Upper lobe of right lung (tissue), 1 donor: ENCODE measurements at regions not wholly inside any gene's neighbourhood (a gene's known extent, or its start where the extent isn't known, plus 50 kb on each side); places are given as distances from the start of the nearest gene placed in this dataset.

ENCODE experiments used
- ATAC-seq: fragments of 200-7000 bp; cut with Tn5 transposase; one replicate; pipeline ENCODE4 v1.9.1; 2020; ENCODE audit warnings: mild to moderate bottlenecking, moderate library complexity
- DNase-seq: peaks from one replicate; pipeline ENCODE4 v3.0.0-alpha.2; 2020
- H3K27ac ChIP-seq: fragments of 200-600 bp; one replicate; pipeline ENCODE4 v1.8.0; 2022
- H3K27me3 ChIP-seq: fragments of 200-600 bp; one replicate; pipeline ENCODE4 v1.8.0; 2022; ENCODE audit warnings: mild to moderate bottlenecking
- H3K36me3 ChIP-seq: fragments of 200-600 bp; one replicate; pipeline ENCODE4 v1.8.0; 2022
- H3K4me1 ChIP-seq: fragments of 200-600 bp; one replicate; pipeline ENCODE4 v1.8.0; 2022
- H3K4me3 ChIP-seq: fragments of 200-600 bp; one replicate; pipeline ENCODE4 v1.8.0; 2022; ENCODE audit warnings: mild to moderate bottlenecking
- H3K9me3 ChIP-seq: fragments of 200-600 bp; one replicate; pipeline ENCODE4 v1.8.0; 2022
- CTCF ChIP-seq: fragments of 200-600 bp; IDR thresholded peaks from one replicate; pipeline ENCODE4 v1.8.0; 2022; ENCODE audit warnings: antibody characterized with exemption
- intact Hi-C: fragments of 100-400 bp; cut with DNase I; formaldehyde crosslinking; loops from one replicate; pipeline ENCODE4 v1.11.0; 2022
- donor health status: DM: no; HTN: yes; CAD: no; lungs with severe emphysema.

- intact Hi-C loops: no loop called here
- Histone ChIP-seq H3K27me3 (no peaks in the 10 kb centered on the region), H3K4me1 (no peaks in the 10 kb centered on the region), H3K36me3 (no peaks in the 10 kb centered on the region), H3K4me3 (no peak overlapping the region), H3K9me3 (no peaks in the 10 kb centered on the region), H3K27ac (no peak overlapping the region)
- DNase-seq (no peak), ATAC-seq (no peak)
- TF ChIP-seq CTCF: no peak
These were observed 100.2 kb downstream of the RMI2 start for GRCh38 chr16:11445486-11445885.

- Histone ChIP-seq H3K4me1 (no peaks in the 10 kb centered on the region), H3K36me3 (no peaks in the 10 kb centered on the region), H3K27me3 (no peaks in the 10 kb centered on the region), H3K9me3 (no peaks in the 10 kb centered on the region), H3K27ac (no peak overlapping the region), H3K4me3 (no peak overlapping the region)
- intact Hi-C loops: no loop called here
- DNase-seq: no peak
- no peak for TF ChIP-seq CTCF
- ATAC-seq: no peak
These were observed 101.4 kb downstream of the RMI2 start for GRCh38 chr16:11446566-11447119.

GRCh38 chr16:11447272-11447671 lies 102.0 kb downstream of the RMI2 start:
- Histone ChIP-seq H3K27me3 (no peaks in the 10 kb centered on the region), H3K4me1 (no peaks in the 10 kb centered on the region), H3K4me3 (no peak overlapping the region), H3K9me3 (no peaks in the 10 kb centered on the region), H3K36me3 (no peaks in the 10 kb centered on the region), H3K27ac (no peak overlapping the region)
- TF ChIP-seq CTCF: no peak
- intact Hi-C loops: no loop called here
- no peak for ATAC-seq
- no peak for DNase-seq

GRCh38 chr16:11447836-11448235 lies 102.6 kb downstream of the RMI2 start:
- Histone ChIP-seq H3K4me3 (no peak overlapping the region), H3K27ac (no peak overlapping the region), H3K27me3 (no peaks in the 10 kb centered on the region), H3K36me3 (no peaks in the 10 kb centered on the region), H3K9me3 (no peaks in the 10 kb centered on the region), H3K4me1 (no peaks in the 10 kb centered on the region)
- ATAC-seq (no peak), DNase-seq (no peak)
- TF ChIP-seq CTCF: no peak
- intact Hi-C loops: no loop called here

GRCh38 chr16:11448796-11449416 lies 103.6 kb downstream of the RMI2 start:
- ATAC-seq: no peak
- Histone ChIP-seq H3K36me3 (no peaks in the 10 kb centered on the region), H3K27me3 (no peaks in the 10 kb centered on the region), H3K4me3 (no peak overlapping the region), H3K4me1 (no peaks in the 10 kb centered on the region), H3K27ac (no peak overlapping the region), H3K9me3 (no peaks in the 10 kb centered on the region)
- TF ChIP-seq CTCF: no peak
- DNase-seq: no peak
- intact Hi-C loops: no loop called here

- no peak for DNase-seq
- Histone ChIP-seq H3K36me3 (no peaks in the 10 kb centered on the region), H3K4me1 (no peaks in the 10 kb centered on the region), H3K27me3 (no peaks in the 10 kb centered on the region), H3K9me3 (no peaks in the 10 kb centered on the region), H3K4me3 (no peak overlapping the region), H3K27ac (no peak overlapping the region)
- TF ChIP-seq CTCF: no peak
- intact Hi-C loops: no loop called here
- ATAC-seq: no peak
These were observed 104.5 kb downstream of the RMI2 start for GRCh38 chr16:11449716-11450115.
